Activated T-helper 1 cell treated with anti-CD3 and anti-CD28 coated beads, Interleukin-12 subunit alpha, Interleukin-12 subunit beta, Interleukin-2, Interleukin-4 antibody, amounts not matched to agents 30 ng/mL and 10 ng/mL and 1 ng/mL, durations not matched to agents 14 hours and 24 hours and 36 hours (primary cell): ENCODE measurements at regions not wholly inside any gene's neighbourhood (a gene's known extent, or its start where the extent isn't known, plus 50 kb on each side); places are given as distances from the start of the nearest gene placed in this dataset.

Experiments used
- DNase-seq: peaks from one replicate; pipeline ENCODE4 v3.0.0; 2021; ENCODE audit warnings: low spot score
- H3K27ac Mint-ChIP-seq: one replicate; pipeline ENCODE4 v1.8.0; 2021; ENCODE audit warnings: mild to moderate bottlenecking, mixed read lengths
- H3K27me3 Mint-ChIP-seq: one replicate; pipeline ENCODE4 v1.8.0; 2022; ENCODE audit warnings: mild to moderate bottlenecking, moderate library complexity, mixed read lengths; ENCODE audit not compliant: insufficient read depth
- H3K36me3 Mint-ChIP-seq: one replicate; pipeline ENCODE4 v1.8.0; 2021; ENCODE audit warnings: low read depth, mixed read lengths
- H3K4me1 Mint-ChIP-seq: one replicate; pipeline ENCODE4 v1.8.0; 2021; ENCODE audit warnings: low read depth, mixed read lengths
- H3K4me3 Mint-ChIP-seq: one replicate; pipeline ENCODE4 v1.8.0; 2021; ENCODE audit warnings: mild to moderate bottlenecking, moderate library complexity, mixed read lengths
- H3K9me3 Mint-ChIP-seq: one replicate; pipeline ENCODE4 v1.8.0; 2021; ENCODE audit warnings: mixed read lengths
- intact Hi-C: fragments of 100-400 bp; cut with micrococcal nuclease; formaldehyde crosslinking; loops from one replicate; pipeline ENCODE4 v1.15.1; 2024

- Mint-ChIP-seq H3K4me1 (no peaks in the 10 kb centered on the region), H3K9me3 (peaks cover 14% of the 10 kb centered on the region), H3K4me3 (no peak overlapping the region), H3K27me3 (no peaks in the 10 kb centered on the region), H3K27ac (no peak overlapping the region), H3K36me3 (peaks cover 2% of the 10 kb centered on the region)
- intact Hi-C loops = loop anchor here (1.0 to 5.0 kb wide), 2 partner anchors 205 to 334 kb away; partner anchors contain the start of gene RNPEPL1
- DNase-seq = peak; percentile 52
Measured at GRCh38 chr2:240232961-240233884, 92.8 kb upstream of the OTOS start.

- H3K9me3 Mint-ChIP-seq = peaks cover 9% of the 10 kb centered on the region
Measured at GRCh38 chr2:240233885-240234502, 93.5 kb upstream of the OTOS start.

GRCh38 chr2:240234503-240234951 lies 94.1 kb upstream of the OTOS start:
- H3K36me3 Mint-ChIP-seq = no peaks in the 10 kb centered on the region
- H3K4me3 Mint-ChIP-seq = no peak overlapping the region
- H3K27me3 Mint-ChIP-seq = no peaks in the 10 kb centered on the region
- intact Hi-C loops = loop anchor here (5.0 kb wide), 1 partner anchor 333 kb away; the partner anchor contains the start of gene RNPEPL1
- H3K9me3 Mint-ChIP-seq = peaks cover 4% of the 10 kb centered on the region
- no peak for DNase-seq
- no peak overlapping the region for H3K27ac Mint-ChIP-seq
- no peaks in the 10 kb centered on the region for H3K4me1 Mint-ChIP-seq

More at GRCh38 chr2:240233885-240234502, 93.5 kb upstream of the OTOS start:
- H3K4me3 Mint-ChIP-seq = no peak overlapping the region
- no peaks in the 10 kb centered on the region for H3K27me3 Mint-ChIP-seq
- H3K36me3 Mint-ChIP-seq = no peaks in the 10 kb centered on the region
- H3K4me1 Mint-ChIP-seq = no peaks in the 10 kb centered on the region
- DNase-seq = no peak
- intact Hi-C loops = loop anchor here (1.0 to 5.0 kb wide), 2 partner anchors 204 to 333 kb away; partner anchors contain the start of gene RNPEPL1
- H3K27ac Mint-ChIP-seq = no peak overlapping the region

GRCh38 chr2:240235149-240235803 lies 94.8 kb upstream of the OTOS start:
- Mint-ChIP-seq H3K27me3 (no peaks in the 10 kb centered on the region), H3K4me1 (no peaks in the 10 kb centered on the region), H3K9me3 (no peaks in the 10 kb centered on the region), H3K4me3 (no peak overlapping the region), H3K36me3 (no peaks in the 10 kb centered on the region), H3K27ac (no peak overlapping the region)
- intact Hi-C loops = no loop called here
- DNase-seq = no peak

- H3K9me3 Mint-ChIP-seq = no peaks in the 10 kb centered on the region
- no peaks in the 10 kb centered on the region for H3K27me3 Mint-ChIP-seq
- no peak overlapping the region for H3K4me3 Mint-ChIP-seq
- H3K27ac Mint-ChIP-seq = no peak overlapping the region
- H3K4me1 Mint-ChIP-seq = no peaks in the 10 kb centered on the region
- intact Hi-C loops = no loop called here
- H3K36me3 Mint-ChIP-seq = no peaks in the 10 kb centered on the region
- DNase-seq = no peak
Measured at GRCh38 chr2:240235811-240236210, 95.4 kb upstream of the OTOS start.

- H3K36me3 Mint-ChIP-seq = no peaks in the 10 kb centered on the region
- no peaks in the 10 kb centered on the region for H3K9me3 Mint-ChIP-seq
- H3K27ac Mint-ChIP-seq = no peak overlapping the region
- H3K4me1 Mint-ChIP-seq = no peaks in the 10 kb centered on the region
- DNase-seq = no peak
- H3K27me3 Mint-ChIP-seq = peaks cover 3% of the 10 kb centered on the region
- H3K4me3 Mint-ChIP-seq = no peak overlapping the region
- intact Hi-C loops = no loop called here
Measured at GRCh38 chr2:240236217-240237111, 96.0 kb upstream of the OTOS start.

- Mint-ChIP-seq H3K27me3 (peaks cover 5% of the 10 kb centered on the region), H3K27ac (no peak overlapping the region)
Measured at GRCh38 chr2:240237609-240238174, 97.2 kb upstream of the OTOS start.

GRCh38 chr2:240238201-240238600 lies 97.7 kb upstream of the OTOS start:
- Mint-ChIP-seq H3K36me3 (no peaks in the 10 kb centered on the region), H3K4me1 (no peaks in the 10 kb centered on the region), H3K27me3 (peaks cover 5% of the 10 kb centered on the region), H3K27ac (no peak overlapping the region), H3K9me3 (no peaks in the 10 kb centered on the region), H3K4me3 (no peak overlapping the region)
- no peak for DNase-seq
- intact Hi-C loops = no loop called here

More at GRCh38 chr2:240237609-240238174, 97.2 kb upstream of the OTOS start:
- Mint-ChIP-seq H3K9me3 (no peaks in the 10 kb centered on the region), H3K36me3 (no peaks in the 10 kb centered on the region), H3K4me1 (no peaks in the 10 kb centered on the region), H3K4me3 (no peak overlapping the region)
- intact Hi-C loops = no loop called here
- DNase-seq = no peak

GRCh38 chr2:240238786-240239185 lies 98.3 kb upstream of the OTOS start:
- Mint-ChIP-seq H3K27ac (no peak overlapping the region), H3K4me3 (no peak overlapping the region), H3K9me3 (no peaks in the 10 kb centered on the region), H3K36me3 (no peaks in the 10 kb centered on the region), H3K4me1 (no peaks in the 10 kb centered on the region), H3K27me3 (peaks cover 5% of the 10 kb centered on the region)
- intact Hi-C loops = no loop called here
- DNase-seq = no peak

GRCh38 chr2:240239325-240239724 lies 98.9 kb upstream of the OTOS start:
- intact Hi-C loops = no loop called here
- Mint-ChIP-seq H3K4me1 (no peaks in the 10 kb centered on the region), H3K27me3 (peaks cover 5% of the 10 kb centered on the region), H3K9me3 (no peaks in the 10 kb centered on the region), H3K4me3 (no peak overlapping the region), H3K36me3 (no peaks in the 10 kb centered on the region), H3K27ac (no peak overlapping the region)
- no peak for DNase-seq

GRCh38 chr2:240240017-240240734 lies 99.7 kb upstream of the OTOS start:
- DNase-seq = no peak
- H3K4me3 Mint-ChIP-seq = no peak overlapping the region
- no peak overlapping the region for H3K27ac Mint-ChIP-seq
- no peaks in the 10 kb centered on the region for H3K9me3 Mint-ChIP-seq
- no peaks in the 10 kb centered on the region for H3K4me1 Mint-ChIP-seq
- intact Hi-C loops = no loop called here
- peaks cover 5% of the 10 kb centered on the region for H3K27me3 Mint-ChIP-seq
- no peaks in the 10 kb centered on the region for H3K36me3 Mint-ChIP-seq
